B cell (primary cell): ENCODE measurements at regions not wholly inside any gene's neighbourhood (a gene's known extent, or its start where the extent isn't known, plus 50 kb on each side); places are given as distances from the start of the nearest gene placed in this dataset.

Experiments used
- ATAC-seq: fragments of 200-7000 bp; cut with Tn5 transposase; one replicate; pipeline ENCODE4 v1.10.0; 2021; ENCODE audit warnings: low read depth, mild to moderate bottlenecking, moderate number of reproducible peaks, moderate library complexity
- CTCF ChIA-PET: fragments of 350-600 bp; sonication (Branson Sonifier 250); formaldehyde crosslinking; loops from one replicate; lab custom pipeline; 2021; ENCODE audit warnings: antibody characterized with exemption, inconsistent platforms; lab: Charles Lee
- POLR2A ChIA-PET: fragments of 350-600 bp; sonication (Branson Sonifier 250); formaldehyde crosslinking; loops from one replicate; lab custom pipeline; 2021; ENCODE audit warnings: antibody characterized with exemption; lab: Charles Lee
- DNase-seq: peaks from one replicate; pipeline ENCODE4 v3.0.0; 2013
- H2AFZ ChIP-seq: 2 replicates; pipeline ENCODE4 v1.6.1; 2012; ENCODE audit warnings: mild to moderate bottlenecking, low read depth, low read length; ENCODE audit not compliant: insufficient read depth, poor library complexity, severe bottlenecking
- H3K27ac ChIP-seq, 2 donors: 1 replicate in 1 of 2; 2 replicates in 1 of 2; pipeline ENCODE4 v1.5.1; 2012 to 2013; ENCODE audit warnings: low read length in 2 of 2, mild to moderate bottlenecking in 2 of 2, moderate library complexity in 1 of 2
- H3K27me3 ChIP-seq, 4 experiments: fragments of 200-600 bp in 1 of 4; sonication (generic) in 1 of 4; replicated peaks in 1 of 4; 1 replicate in 2 of 4; 2 replicates in 2 of 4; pipeline versions ENCODE4 v1.6.1 to v1.7.0; 2013 to 2016; ENCODE audit warnings: low read length in 3 of 4, mild to moderate bottlenecking in 2 of 4, mixed read lengths in 1 of 4, moderate library complexity in 1 of 4; ENCODE audit not compliant: insufficient read depth in 4 of 4, control insufficient read depth in 3 of 4; ENCODE audit errors: control extremely low read depth in 1 of 4
- H3K36me3 ChIP-seq, 2 experiments: replicated peaks in 1 of 2; 1 replicate in 1 of 2; 2 replicates in 1 of 2; pipeline versions ENCODE4 v1.6.1 to v1.7.1; 2013; ENCODE audit warnings: low read length in 1 of 2; ENCODE audit not compliant: insufficient read depth in 2 of 2, control insufficient read depth in 1 of 2; ENCODE audit errors: control extremely low read depth in 1 of 2, extremely low read depth in 1 of 2
- H3K4me1 ChIP-seq, 2 donors: fragments of 200-600 bp in 1 of 2; sonication (generic) in 1 of 2; 1 replicate in 1 of 2; 2 replicates in 1 of 2; pipeline versions ENCODE4 v1.5.1 to v1.6.1; 2013 to 2017; ENCODE audit warnings: low read length in 2 of 2; ENCODE audit not compliant: control insufficient read depth in 2 of 2, insufficient read depth in 2 of 2
- H3K4me2 ChIP-seq: replicated peaks from 2 replicates; pipeline ENCODE3; 2012; ENCODE audit warnings: mild to moderate bottlenecking, low read depth, low read length; ENCODE audit not compliant: poor library complexity, severe bottlenecking
- H3K4me3 ChIP-seq, 5 experiments: fragments of 200-600 bp in 1 of 5; sonication (generic) in 1 of 5; 1 replicate in 3 of 5; 2 replicates in 2 of 5; pipeline versions ENCODE4 v1.5.1 to v1.7.0; 2011 to 2016; ENCODE audit warnings: low read length in 4 of 5, mild to moderate bottlenecking in 4 of 5, low read depth in 2 of 5, control low read depth in 1 of 5, moderate library complexity in 1 of 5; ENCODE audit not compliant: insufficient read depth in 1 of 5; ENCODE audit errors: control extremely low read depth in 1 of 5, extremely low read depth in 1 of 5
- H3K79me2 ChIP-seq: fragments of 200-600 bp; sonication (generic); one replicate; pipeline ENCODE4 v1.6.0; 2016; ENCODE audit warnings: low read length; ENCODE audit not compliant: control insufficient read depth, insufficient read depth
- H3K9ac ChIP-seq: fragments of 200-600 bp; sonication (generic); 2 replicates; pipeline ENCODE4 v1.6.1; 2017; ENCODE audit warnings: mild to moderate bottlenecking, low read length, moderate library complexity
- H3K9me3 ChIP-seq, 3 donors: one replicate each; pipeline versions ENCODE4 v1.6.1 to v1.7.1; 2013; ENCODE audit warnings: low read length in 2 of 3; ENCODE audit not compliant: control insufficient read depth in 2 of 3, insufficient read depth in 1 of 3; ENCODE audit errors: control extremely low read depth in 1 of 3
- H4K20me1 ChIP-seq: 2 replicates; pipeline ENCODE4 v1.6.0; 2012; ENCODE audit warnings: mild to moderate bottlenecking, low read length; ENCODE audit not compliant: insufficient read depth, control insufficient read depth, poor library complexity, severe bottlenecking
- H3K27ac Mint-ChIP-seq: one replicate; pipeline ENCODE4 v1.8.0; 2021; ENCODE audit warnings: mixed read lengths
- H3K27me3 Mint-ChIP-seq: one replicate; pipeline ENCODE4 v1.8.0; 2021; ENCODE audit warnings: mixed read lengths
- H3K4me1 Mint-ChIP-seq: one replicate; pipeline ENCODE4 v1.8.0; 2021; ENCODE audit warnings: mixed read lengths
- H3K4me3 Mint-ChIP-seq: one replicate; pipeline ENCODE4 v1.8.0; 2021; ENCODE audit warnings: mixed read lengths
- H3K9me3 Mint-ChIP-seq: one replicate; pipeline ENCODE4 v1.8.0; 2022; ENCODE audit warnings: mixed read lengths; ENCODE audit not compliant: insufficient read depth
- CTCF ChIP-seq: fragments of 200-600 bp; IDR thresholded peaks from one replicate; pipeline ENCODE4 v1.8.0; 2022; ENCODE audit warnings: antibody characterized with exemption, mild to moderate bottlenecking
- EZH2 ChIP-seq: IDR thresholded peaks from 2 replicates; pipeline ENCODE4 v1.6.1; 2012; ENCODE audit warnings: borderline replicate concordance, low read depth, mild to moderate bottlenecking, moderate library complexity, low read length; ENCODE audit not compliant: insufficient read depth, poor library complexity, severe bottlenecking
- WGBS: methylation state at CpG from one replicate; pipeline ENCODE4 v1.1.5; 2013; ENCODE audit warnings: missing lambda C conversion rate; ENCODE audit not compliant: insufficient coverage; 5-methylcytosine and 5-hydroxymethylcytosine counted together
- intact Hi-C: fragments of 100-400 bp; cut with micrococcal nuclease; formaldehyde crosslinking; loops from one replicate; pipeline ENCODE4 v1.10.0; 2022

GRCh38 chr1:185473186-185473585 is 156.1 kb upstream of the IVNS1ABP start:
- Mint-ChIP-seq H3K4me3 (no peak overlapping the region), H3K27me3 (no peaks in the 10 kb centered on the region), H3K9me3 (no peaks in the 10 kb centered on the region), H3K4me1 (no peaks in the 10 kb centered on the region), H3K27ac (no peak overlapping the region)
- Histone ChIP-seq H3K79me2 (no peaks in the 10 kb centered on the region), H3K4me3 (no peak overlapping the region), H4K20me1 (no peaks in the 10 kb centered on the region), H2AFZ (no peak overlapping the region), H3K9ac (no peak overlapping the region), H3K4me2 (no peak overlapping the region), H3K9me3 (no peaks in the 10 kb centered on the region), H3K27me3 (no peaks in the 10 kb centered on the region), H3K36me3 (no peaks in the 10 kb centered on the region), H3K4me1 (no peaks in the 10 kb centered on the region), H3K27ac (no peak overlapping the region)
- POLR2A ChIA-PET, result no interaction called here
- CTCF ChIA-PET, result no interaction called here
- 94% methylated on average over 2 of the region's 6 CpGs for WGBS
- ATAC-seq, result no peak
- intact Hi-C loops, result no loop called here
- no peak for TF ChIP-seq EZH2
- no peak for TF ChIP-seq CTCF
- DNase-seq, result no peak

- intact Hi-C loops, result no loop called here
- TF ChIP-seq EZH2 (no peak), CTCF (no peak)
Observed at GRCh38 chr1:185468626-185469025, 151.6 kb upstream of the IVNS1ABP start.

More at GRCh38 chr1:185468626-185469025, 151.6 kb upstream of the IVNS1ABP start:
- Mint-ChIP-seq H3K4me1 (no peaks in the 10 kb centered on the region), H3K4me3 (no peak overlapping the region), H3K27ac (no peak overlapping the region), H3K9me3 (no peaks in the 10 kb centered on the region), H3K27me3 (no peaks in the 10 kb centered on the region)
- H2AFZ ChIP-seq, result no peak overlapping the region
- H3K9ac ChIP-seq, result no peak overlapping the region
- no peaks in the 10 kb centered on the region for H3K9me3 ChIP-seq
- WGBS, result 100% methylated on average over 1 of the region's 1 CpG
- ATAC-seq (no peak), DNase-seq (no peak)
- no peak overlapping the region for H3K27ac ChIP-seq
- H4K20me1 ChIP-seq, result no peaks in the 10 kb centered on the region
- H3K4me1 ChIP-seq, result no peaks in the 10 kb centered on the region
- H3K4me3 ChIP-seq, result no peak overlapping the region
- CTCF ChIA-PET, result no interaction called here
- no peaks in the 10 kb centered on the region for H3K79me2 ChIP-seq
- H3K4me2 ChIP-seq, result no peak overlapping the region
- H3K36me3 ChIP-seq, result no peaks in the 10 kb centered on the region
- H3K27me3 ChIP-seq, result no peaks in the 10 kb centered on the region
- POLR2A ChIA-PET, result interaction anchor here (0.5 kb wide), 1 partner anchor 112 kb away, joined by 4 read pairs; no protein-coding TSS in a partner anchor
